ENCODE measurements at regions not wholly inside any gene's neighbourhood (a gene's known extent, or its start where the extent isn't known, plus 50 kb on each side); places are given as distances from the start of the nearest gene placed in this dataset.

DNA sequence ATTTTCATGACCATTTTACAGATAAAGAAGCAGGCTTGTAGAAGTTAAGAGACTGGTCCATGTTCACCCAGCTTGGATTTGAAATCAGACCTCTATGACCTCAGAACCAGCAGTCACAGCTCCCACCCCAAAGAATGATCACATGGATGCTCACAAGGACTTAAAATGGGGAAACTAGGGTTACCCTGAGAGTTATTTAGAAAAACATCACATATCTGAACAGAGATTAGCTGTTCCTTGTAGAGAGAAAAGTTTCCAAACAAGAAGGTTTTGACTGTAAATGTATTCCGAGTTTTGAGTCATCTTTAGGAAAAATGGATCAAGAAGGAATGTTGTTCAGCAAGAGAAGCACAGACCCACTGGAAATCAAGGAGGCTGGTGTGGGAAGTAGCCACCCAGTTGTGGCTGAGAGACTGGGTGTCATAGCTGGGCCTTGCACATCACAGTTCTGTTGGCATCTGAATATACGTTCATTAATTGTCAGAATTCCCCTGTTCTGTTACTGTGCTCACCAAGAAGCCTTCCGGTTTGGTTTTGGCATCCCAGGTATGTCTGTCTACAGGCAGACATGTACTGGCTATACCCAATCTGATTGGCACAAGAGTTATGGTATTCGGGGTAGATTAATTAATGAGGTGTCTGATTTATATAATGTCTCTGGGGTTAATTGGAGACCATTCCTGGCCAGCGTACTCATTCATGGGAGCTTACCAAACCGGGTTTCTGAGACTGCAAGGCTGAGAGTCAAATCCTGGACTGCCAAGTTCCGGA is 371.8 kb upstream of the SLC14A2 start:
- ATAC-seq (no peak), DNase-seq (ENCODE audit: low read depth, low spot score) (no peak)
- no peaks in the 10 kb centered on the region; a peak in 2 of 4 replicates for H3K9me3 ChIP-seq (ENCODE audit: control insufficient read depth in 1 of 2, insufficient read depth in 1 of 2, low read depth in 1 of 2, low read length in 2 of 2)
- H2AFZ ChIP-seq (ENCODE audit: low read depth, low read length, poor library complexity, severe bottlenecking) = no peak overlapping the region
- RAD21 ChIA-PET (ENCODE audit: low non-redundant PET in 1 of 2, low total read pairs in 2 of 2, uncharacterized antibody in 2 of 2, unreplicated experiment in 2 of 2) = no interaction called here
- H3K36me3 ChIP-seq (ENCODE audit: control insufficient read depth in 1 of 2, insufficient read depth in 2 of 2, low read length in 2 of 2) = no peaks in the 10 kb centered on the region
- H3K4me2 ChIP-seq (ENCODE audit: low read length) = no peak overlapping the region
- POLR2A ChIA-PET = no interaction called here
- CTCF ChIA-PET = no interaction called here
- H3K9me2 ChIP-seq (ENCODE audit: insufficient read depth) = no peaks in the 10 kb centered on the region
- no peaks in the 10 kb centered on the region for H4K20me1 ChIP-seq (ENCODE audit: insufficient read depth)
- H3K27ac ChIP-seq (ENCODE audit: low read depth, low read length) = no peak overlapping the region
- no peak overlapping the region for H3K4me3 ChIP-seq (replicated peaks in 1 of 2; ENCODE audit: low read depth in 1 of 2, low read length in 2 of 2)
- no peaks in the 10 kb centered on the region for H3K4me1 ChIP-seq (ENCODE audit: control insufficient read depth in 1 of 2, insufficient read depth in 2 of 2, low read length in 2 of 2)
- BruUV-seq (replicated peaks) = no TSS peak
- H3K9ac ChIP-seq (ENCODE audit: low read length) = no peak overlapping the region
- intact Hi-C loops (cut with micrococcal nuclease) = no loop called here
- TF ChIP-seq SP1 (IDR thresholded peaks at IDR 0.05; ENCODE audit: low read depth) (no peak), ELF1 (IDR thresholded peaks at IDR 0.05; ENCODE audit: borderline replicate concordance, low read depth) (no peak), ZFX (IDR thresholded peaks at IDR 0.05) (no peak), EGR1 (IDR thresholded peaks at IDR 0.05; ENCODE audit: low read depth) (no peak), POLR2AphosphoS5 (IDR thresholded peaks at IDR 0.05; ENCODE audit: low read depth, low read length) (no peak), FOSL1 (IDR thresholded peaks at IDR 0.05; ENCODE audit: low read depth) (no peak), TCF7L2 (IDR thresholded peaks at IDR 0.05; ENCODE audit: borderline replicate concordance, extremely low read depth, insufficient read depth, insufficient read length) (no peak), YY1 (IDR thresholded peaks at IDR 0.05; ENCODE audit: extremely low read depth, insufficient replicate concordance, low read depth, low read length) (no peak), CEBPB (IDR thresholded peaks at IDR 0.05; ENCODE audit: low read depth) (no peak), JUND (IDR thresholded peaks at IDR 0.05) (no peak), SIN3A (IDR thresholded peaks at IDR 0.05; ENCODE audit: low read depth) (no peak), ZNF274 (IDR thresholded peaks at IDR 0.05; ENCODE audit: low read depth, low read length) (no peak)
- TF ChIP-seq, protein P1, sequence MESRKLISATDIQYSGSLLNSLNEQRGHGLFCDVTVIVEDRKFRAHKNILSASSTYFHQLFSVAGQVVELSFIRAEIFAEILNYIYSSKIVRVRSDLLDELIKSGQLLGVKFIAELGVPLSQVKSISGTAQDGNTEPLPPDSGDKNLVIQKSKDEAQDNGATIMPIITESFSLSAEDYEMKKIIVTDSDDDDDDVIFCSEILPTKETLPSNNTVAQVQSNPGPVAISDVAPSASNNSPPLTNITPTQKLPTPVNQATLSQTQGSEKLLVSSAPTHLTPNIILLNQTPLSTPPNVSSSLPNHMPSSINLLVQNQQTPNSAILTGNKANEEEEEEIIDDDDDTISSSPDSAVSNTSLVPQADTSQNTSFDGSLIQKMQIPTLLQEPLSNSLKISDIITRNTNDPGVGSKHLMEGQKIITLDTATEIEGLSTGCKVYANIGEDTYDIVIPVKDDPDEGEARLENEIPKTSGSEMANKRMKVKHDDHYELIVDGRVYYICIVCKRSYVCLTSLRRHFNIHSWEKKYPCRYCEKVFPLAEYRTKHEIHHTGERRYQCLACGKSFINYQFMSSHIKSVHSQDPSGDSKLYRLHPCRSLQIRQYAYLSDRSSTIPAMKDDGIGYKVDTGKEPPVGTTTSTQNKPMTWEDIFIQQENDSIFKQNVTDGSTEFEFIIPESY (IDR thresholded peaks at IDR 0.05; ENCODE audit: extremely low read depth, insufficient replicate concordance, low read length) = no peak
- TF ChIP-seq, protein P2, sequence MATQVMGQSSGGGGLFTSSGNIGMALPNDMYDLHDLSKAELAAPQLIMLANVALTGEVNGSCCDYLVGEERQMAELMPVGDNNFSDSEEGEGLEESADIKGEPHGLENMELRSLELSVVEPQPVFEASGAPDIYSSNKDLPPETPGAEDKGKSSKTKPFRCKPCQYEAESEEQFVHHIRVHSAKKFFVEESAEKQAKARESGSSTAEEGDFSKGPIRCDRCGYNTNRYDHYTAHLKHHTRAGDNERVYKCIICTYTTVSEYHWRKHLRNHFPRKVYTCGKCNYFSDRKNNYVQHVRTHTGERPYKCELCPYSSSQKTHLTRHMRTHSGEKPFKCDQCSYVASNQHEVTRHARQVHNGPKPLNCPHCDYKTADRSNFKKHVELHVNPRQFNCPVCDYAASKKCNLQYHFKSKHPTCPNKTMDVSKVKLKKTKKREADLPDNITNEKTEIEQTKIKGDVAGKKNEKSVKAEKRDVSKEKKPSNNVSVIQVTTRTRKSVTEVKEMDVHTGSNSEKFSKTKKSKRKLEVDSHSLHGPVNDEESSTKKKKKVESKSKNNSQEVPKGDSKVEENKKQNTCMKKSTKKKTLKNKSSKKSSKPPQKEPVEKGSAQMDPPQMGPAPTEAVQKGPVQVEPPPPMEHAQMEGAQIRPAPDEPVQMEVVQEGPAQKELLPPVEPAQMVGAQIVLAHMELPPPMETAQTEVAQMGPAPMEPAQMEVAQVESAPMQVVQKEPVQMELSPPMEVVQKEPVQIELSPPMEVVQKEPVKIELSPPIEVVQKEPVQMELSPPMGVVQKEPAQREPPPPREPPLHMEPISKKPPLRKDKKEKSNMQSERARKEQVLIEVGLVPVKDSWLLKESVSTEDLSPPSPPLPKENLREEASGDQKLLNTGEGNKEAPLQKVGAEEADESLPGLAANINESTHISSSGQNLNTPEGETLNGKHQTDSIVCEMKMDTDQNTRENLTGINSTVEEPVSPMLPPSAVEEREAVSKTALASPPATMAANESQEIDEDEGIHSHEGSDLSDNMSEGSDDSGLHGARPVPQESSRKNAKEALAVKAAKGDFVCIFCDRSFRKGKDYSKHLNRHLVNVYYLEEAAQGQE (IDR thresholded peaks at IDR 0.05; ENCODE audit: low read depth) = no peak
- TF ChIP-seq, protein P3, sequence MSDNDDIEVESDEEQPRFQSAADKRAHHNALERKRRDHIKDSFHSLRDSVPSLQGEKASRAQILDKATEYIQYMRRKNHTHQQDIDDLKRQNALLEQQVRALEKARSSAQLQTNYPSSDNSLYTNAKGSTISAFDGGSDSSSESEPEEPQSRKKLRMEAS (IDR thresholded peaks at IDR 0.05) = no peak
- TF ChIP-seq, protein P4, sequence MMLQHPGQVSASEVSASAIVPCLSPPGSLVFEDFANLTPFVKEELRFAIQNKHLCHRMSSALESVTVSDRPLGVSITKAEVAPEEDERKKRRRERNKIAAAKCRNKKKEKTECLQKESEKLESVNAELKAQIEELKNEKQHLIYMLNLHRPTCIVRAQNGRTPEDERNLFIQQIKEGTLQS (IDR thresholded peaks at IDR 0.05) = no peak
- no peaks in the 10 kb centered on the region for H3K27me3 ChIP-seq (ENCODE audit: insufficient read depth, low read length)
- no peaks in the 10 kb centered on the region for H3K79me2 ChIP-seq (ENCODE audit: insufficient read depth, low read length)
